HG02642 (cell line): ENCODE measurements at regions not wholly inside any gene's neighbourhood (a gene's known extent, or its start where the extent isn't known, plus 50 kb on each side); places are given as distances from the start of the nearest gene placed in this dataset.
"Not testable (repeated sequence)": the region's sequence is repeated elsewhere in the genome, so short reads cannot be mapped to it uniquely, and the experiment has no call there.

ENCODE experiments used
- ATAC-seq: cut with Tn5 transposase; IDR thresholded peaks from one replicate; pipeline ENCODE4 v1.9.1; 2021; ENCODE audit warnings: mild to moderate bottlenecking; ENCODE audit not compliant: unreplicated experiment, poor library complexity

- no peak for ATAC-seq
Measured at GRCh38 chr16:13838401-13839190, 81.4 kb upstream of the ERCC4 start.

GRCh38 chr16:13839577-13839976 is 80.4 kb upstream of the ERCC4 start:
- ATAC-seq = no peak

- ATAC-seq = no peak
Measured at GRCh38 chr16:13845232-13845631, 74.7 kb upstream of the ERCC4 start.

- no peak for ATAC-seq
Measured at GRCh38 chr16:13848795-13849194, 71.2 kb upstream of the ERCC4 start.

GRCh38 chr16:13850173-13850572 is 69.8 kb upstream of the ERCC4 start:
- ATAC-seq = not testable (repeated sequence)

GRCh38 chr16:13852827-13853226 is 67.1 kb upstream of the ERCC4 start:
- ATAC-seq = no peak

GRCh38 chr16:13856398-13856797 is 63.6 kb upstream of the ERCC4 start:
- ATAC-seq = no peak

- ATAC-seq = no peak
Measured at GRCh38 chr16:13856811-13857511, 63.0 kb upstream of the ERCC4 start.

- ATAC-seq = no peak
Measured at GRCh38 chr16:13858873-13859580, 60.9 kb upstream of the ERCC4 start.

- no peak for ATAC-seq
Measured at GRCh38 chr16:13863075-13863765, 56.7 kb upstream of the ERCC4 start.

- no peak for ATAC-seq
Measured at GRCh38 chr16:13864689-13865088, 55.3 kb upstream of the ERCC4 start.

GRCh38 chr16:13866073-13866472 is 53.9 kb upstream of the ERCC4 start:
- ATAC-seq = peak; percentile 53
